BJ (cell line): ENCODE measurements at regions not wholly inside any gene's neighbourhood (a gene's known extent, or its start where the extent isn't known, plus 50 kb on each side); places are given as distances from the start of the nearest gene placed in this dataset.

ENCODE experiments used
- CTCF ChIA-PET: fragments of 350-600 bp; formaldehyde crosslinking; extraction: SDS; loops from one replicate; lab custom pipeline; 2021; ENCODE audit warnings: antibody characterized with exemption, inconsistent platforms; lab: Yijun Ruan, JAX
- POLR2A ChIA-PET: fragments of 300-600 bp; sonication (Branson Sonifier 250); formaldehyde crosslinking; extraction: SDS; loops from one replicate; lab custom pipeline; 2021; ENCODE audit warnings: antibody characterized with exemption; lab: Charles Lee
- DNase-seq: peaks from one replicate; pipeline ENCODE4 v3.0.0-alpha.2; 2011; ENCODE audit warnings: low read depth
- H3K27me3 ChIP-seq: 2 replicates; pipeline ENCODE4 v1.6.0; 2011; ENCODE audit warnings: low read length; ENCODE audit not compliant: control insufficient read depth, insufficient read depth
- H3K36me3 ChIP-seq: 2 replicates; pipeline ENCODE4 v1.5.1; 2011; ENCODE audit warnings: low read length; ENCODE audit not compliant: control insufficient read depth, insufficient read depth
- H3K4me3 ChIP-seq: 2 replicates; pipeline ENCODE4 v1.5.1; 2011; ENCODE audit warnings: low read depth, mild to moderate bottlenecking, control low read depth, low read length
- CTCF ChIP-seq: IDR thresholded peaks from 2 replicates; pipeline ENCODE4 v1.5.1; 2011; ENCODE audit warnings: low read depth, mild to moderate bottlenecking, control low read depth, inconsistent platforms, low read length, moderate library complexity; ENCODE audit not compliant: insufficient read depth

- Histone ChIP-seq H3K27me3 (no peaks in the 10 kb centered on the region), H3K36me3 (no peaks in the 10 kb centered on the region), H3K4me3 (no peak overlapping the region)
- no peak for TF ChIP-seq CTCF
- DNase-seq = no peak
- CTCF ChIA-PET = no interaction called here
- POLR2A ChIA-PET = no interaction called here
These were observed 562.8 kb upstream of the BTBD3 start for GRCh38 chr20:11354846-11355245.

DNA sequence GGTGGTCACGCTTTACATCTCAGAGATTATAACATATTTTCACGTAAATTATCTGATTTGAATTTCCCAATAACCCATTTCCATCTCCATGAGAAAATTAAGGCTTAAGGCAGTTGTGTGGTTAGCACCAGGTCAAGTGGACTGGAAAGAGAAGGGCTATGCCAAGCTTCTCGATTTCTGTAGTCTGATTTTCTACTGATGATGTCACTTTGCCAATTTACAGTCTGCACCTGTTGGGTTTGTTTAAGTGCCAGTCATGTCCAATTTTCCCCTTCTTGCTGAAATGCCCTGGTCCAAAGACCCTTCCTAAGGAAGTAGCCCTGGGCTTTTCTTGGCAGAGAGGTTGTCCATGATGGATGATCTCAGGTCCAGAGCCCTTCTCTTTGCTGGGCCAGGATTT, 562.3 kb upstream of the BTBD3 start:
- H3K36me3 ChIP-seq = no peaks in the 10 kb centered on the region
- ChIA-PET CTCF (no interaction called here), POLR2A (no interaction called here)
- no peak overlapping the region for H3K4me3 ChIP-seq
- no peaks in the 10 kb centered on the region for H3K27me3 ChIP-seq
- no peak for TF ChIP-seq CTCF
- DNase-seq = no peak

- POLR2A ChIA-PET = no interaction called here
- Histone ChIP-seq H3K4me3 (no peak overlapping the region), H3K27me3 (no peaks in the 10 kb centered on the region), H3K36me3 (no peaks in the 10 kb centered on the region)
- no peak for DNase-seq
- no peak for TF ChIP-seq CTCF
- CTCF ChIA-PET = no interaction called here
These were observed 561.6 kb upstream of the BTBD3 start for GRCh38 chr20:11356061-11356460.

DNA sequence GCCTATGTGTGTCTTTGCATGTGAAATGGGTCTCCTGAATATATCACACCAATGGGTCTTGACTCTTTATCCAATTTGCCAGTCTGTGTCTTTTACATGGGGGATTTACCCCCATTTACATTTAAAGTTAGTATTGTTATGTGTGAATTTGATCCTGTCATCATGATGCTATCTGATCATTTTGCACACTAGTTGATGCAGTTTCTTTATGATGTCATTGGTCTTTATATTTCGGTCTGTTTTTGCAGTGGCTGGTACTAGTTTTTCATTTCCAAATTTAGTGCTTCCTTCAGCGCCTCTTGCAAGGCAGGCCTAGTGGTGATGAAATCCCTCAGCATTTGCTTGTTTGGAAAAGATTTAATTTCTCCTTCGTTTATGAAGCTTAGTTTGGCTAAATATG, 555.2 kb upstream of the BTBD3 start:
- Histone ChIP-seq H3K4me3 (no peak overlapping the region), H3K27me3 (no peaks in the 10 kb centered on the region), H3K36me3 (no peaks in the 10 kb centered on the region)
- TF ChIP-seq CTCF = no peak
- DNase-seq = no peak
- POLR2A ChIA-PET = no interaction called here
- CTCF ChIA-PET = no interaction called here

DNA sequence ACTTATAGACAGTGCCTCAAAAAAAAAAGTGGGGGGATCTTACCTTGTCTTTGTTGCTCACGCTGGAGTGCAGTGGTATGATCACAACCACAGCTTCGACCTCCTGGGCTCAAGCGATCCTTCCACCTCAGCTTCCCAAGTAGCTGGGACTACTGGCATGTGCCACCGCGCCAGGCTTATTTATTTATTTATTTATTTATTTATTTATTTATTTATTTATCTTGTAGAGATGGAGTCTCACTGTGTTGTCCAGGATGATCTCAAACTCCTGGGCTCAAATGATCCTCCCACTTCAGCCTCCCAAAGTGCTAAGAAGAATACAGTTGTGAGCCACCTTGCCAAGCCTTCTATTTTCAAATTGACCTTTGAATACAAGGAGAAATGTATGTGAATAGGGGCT, 553.0 kb upstream of the BTBD3 start:
- no peaks in the 10 kb centered on the region for H3K27me3 ChIP-seq
- CTCF ChIA-PET = no interaction called here
- no peak overlapping the region for H3K4me3 ChIP-seq
- no peak for TF ChIP-seq CTCF
- no peaks in the 10 kb centered on the region for H3K36me3 ChIP-seq
- POLR2A ChIA-PET = no interaction called here
- no peak for DNase-seq
